ENCODE measurements at regions not wholly inside any gene's neighbourhood (a gene's known extent, or its start where the extent isn't known, plus 50 kb on each side); places are given as distances from the start of the nearest gene placed in this dataset.
"Not testable (repeated sequence)": the region's sequence is repeated elsewhere in the genome, so short reads cannot be mapped to it uniquely, and the experiment has no call there.

DNA sequence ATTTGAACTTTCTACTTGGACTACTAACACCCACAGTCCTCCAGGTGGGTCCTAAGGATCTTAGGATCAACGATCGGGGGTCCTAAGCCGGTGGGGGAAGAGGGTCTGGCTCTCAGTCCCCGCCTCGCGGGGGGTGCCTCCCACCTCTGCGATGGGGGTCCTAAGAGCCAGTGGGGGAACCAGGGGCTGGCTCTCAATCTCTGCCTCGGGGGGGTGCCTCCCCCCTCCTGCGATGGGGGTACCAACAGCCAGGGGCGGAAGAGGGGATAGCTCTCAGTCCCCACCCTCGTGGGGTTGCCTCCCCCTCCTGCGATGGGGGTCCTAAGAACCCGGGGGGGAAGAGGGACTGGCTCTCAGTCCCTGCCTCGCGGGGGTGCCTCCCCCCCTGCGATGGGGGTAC, 165.3 kb downstream of the ATP6V0E2 start:
- TF ChIP-seq, protein P1, sequence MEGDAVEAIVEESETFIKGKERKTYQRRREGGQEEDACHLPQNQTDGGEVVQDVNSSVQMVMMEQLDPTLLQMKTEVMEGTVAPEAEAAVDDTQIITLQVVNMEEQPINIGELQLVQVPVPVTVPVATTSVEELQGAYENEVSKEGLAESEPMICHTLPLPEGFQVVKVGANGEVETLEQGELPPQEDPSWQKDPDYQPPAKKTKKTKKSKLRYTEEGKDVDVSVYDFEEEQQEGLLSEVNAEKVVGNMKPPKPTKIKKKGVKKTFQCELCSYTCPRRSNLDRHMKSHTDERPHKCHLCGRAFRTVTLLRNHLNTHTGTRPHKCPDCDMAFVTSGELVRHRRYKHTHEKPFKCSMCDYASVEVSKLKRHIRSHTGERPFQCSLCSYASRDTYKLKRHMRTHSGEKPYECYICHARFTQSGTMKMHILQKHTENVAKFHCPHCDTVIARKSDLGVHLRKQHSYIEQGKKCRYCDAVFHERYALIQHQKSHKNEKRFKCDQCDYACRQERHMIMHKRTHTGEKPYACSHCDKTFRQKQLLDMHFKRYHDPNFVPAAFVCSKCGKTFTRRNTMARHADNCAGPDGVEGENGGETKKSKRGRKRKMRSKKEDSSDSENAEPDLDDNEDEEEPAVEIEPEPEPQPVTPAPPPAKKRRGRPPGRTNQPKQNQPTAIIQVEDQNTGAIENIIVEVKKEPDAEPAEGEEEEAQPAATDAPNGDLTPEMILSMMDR (IDR thresholded peaks at IDR 0.05), result not testable (repeated sequence)
- not testable (repeated sequence) for TF ChIP-seq POLR2A (IDR thresholded peaks at IDR 0.05)

Measured in right lobe of liver (tissue), 4 donors.